Breast epithelium (tissue), 4 donors: ENCODE measurements at regions not wholly inside any gene's neighbourhood (a gene's known extent, or its start where the extent isn't known, plus 50 kb on each side); places are given as distances from the start of the nearest gene placed in this dataset.

Source experiments
- DNase-seq, 2 donors: peaks; one replicate each; pipeline ENCODE4 v3.0.0-alpha.2; 2019; ENCODE audit warnings: low spot score in 2 of 2
- H3K27ac ChIP-seq, 2 donors: fragments of 200-600 bp; sonication (generic) in 1 of 2; one replicate each; pipeline ENCODE4 v1.5.1; 2016 to 2019; ENCODE audit warnings: mild to moderate bottlenecking in 1 of 2
- H3K27me3 ChIP-seq, 2 donors: fragments of 200-600 bp; sonication (generic) in 1 of 2; one replicate each; pipeline versions ENCODE4 v1.5.1 to v1.6.0; 2017 to 2019; ENCODE audit warnings: control low read depth in 1 of 2, mild to moderate bottlenecking in 1 of 2
- H3K36me3 ChIP-seq: fragments of 200-600 bp; one replicate; pipeline ENCODE4 v1.5.1; 2019
- H3K4me1 ChIP-seq, 2 donors: fragments of 200-600 bp; sonication (generic); one replicate each; pipeline ENCODE4 v1.5.1; 2016 to 2019; ENCODE audit warnings: control low read depth in 1 of 2
- H3K4me3 ChIP-seq, 3 donors: fragments of 200-600 bp; sonication (generic); 1 replicate in 2 of 3; 2 replicates in 1 of 3; pipeline ENCODE4 v1.5.1; 2016 to 2019; ENCODE audit warnings: mild to moderate bottlenecking in 3 of 3, moderate library complexity in 2 of 3
- H3K9me3 ChIP-seq, 2 donors: fragments of 200-600 bp; sonication (generic) in 1 of 2; one replicate each; pipeline ENCODE4 v1.5.1; 2016 to 2019; ENCODE audit warnings: control low read depth in 1 of 2
- POLR2A ChIP-seq: fragments of 450-650 bp; IDR thresholded peaks from one replicate; pipeline ENCODE4 v1.6.1; 2016; ENCODE audit warnings: antibody characterized with exemption, mild to moderate bottlenecking, moderate library complexity
- POLR2AphosphoS5 ChIP-seq, 3 donors: sonication (generic); formaldehyde crosslinking; IDR thresholded peaks; one replicate each; pipeline ENCODE4 v1.6.1; 2017; ENCODE audit warnings: antibody characterized with exemption in 3 of 3
- intact Hi-C: fragments of 100-400 bp; cut with DNase I; formaldehyde crosslinking; loops from one replicate; pipeline ENCODE4 v1.15.1; 2023; ENCODE audit warnings: low total_unique reads
- TF ChIP-seq, protein P1 (sequence below), 3 donors: fragments of 450-650 bp; IDR thresholded peaks; one replicate each; pipeline ENCODE4 v1.5.1; 2016 to 2017; ENCODE audit warnings: antibody characterized with exemption in 3 of 3, mild to moderate bottlenecking in 3 of 3, moderate library complexity in 3 of 3

DNA sequence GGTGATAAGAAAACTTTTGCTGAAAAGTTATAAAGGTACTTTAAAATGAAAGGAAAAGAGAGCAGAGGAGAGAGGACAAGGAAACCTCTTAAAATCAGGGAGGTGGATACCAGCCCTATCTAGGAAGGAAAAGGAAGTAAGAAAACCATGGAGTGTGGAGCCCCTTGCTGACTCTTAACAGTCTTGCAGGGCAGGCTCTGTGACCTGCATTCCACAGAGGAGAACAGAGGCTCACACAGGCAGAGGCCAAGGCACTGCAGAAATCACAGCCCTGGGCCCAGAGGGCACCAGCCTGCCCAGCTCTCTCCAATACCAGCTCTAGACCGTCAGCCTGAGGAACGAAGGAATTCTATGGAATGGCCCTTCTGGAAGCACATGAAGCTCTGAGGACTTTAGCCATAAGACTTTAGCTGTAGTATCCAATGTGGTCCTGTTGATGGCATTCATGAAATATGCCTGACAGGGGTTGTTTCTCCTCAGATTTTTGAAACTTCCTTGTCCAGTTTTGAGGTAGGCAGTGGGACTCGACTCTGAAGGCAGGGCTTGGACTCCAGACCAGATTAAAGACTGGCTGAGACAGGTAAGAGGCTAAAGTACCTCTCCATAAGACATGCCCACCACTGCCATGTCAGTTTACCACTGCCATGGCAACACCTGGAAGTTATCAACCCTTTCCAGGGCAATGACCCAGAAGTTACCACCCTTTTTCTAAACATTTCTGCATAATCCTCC is 216.3 kb downstream of the ANAPC1 start:
- DNase-seq: no peak
- Histone ChIP-seq H3K36me3 (no peaks in the 10 kb centered on the region), H3K27me3 (no peaks in the 10 kb centered on the region), H3K4me1 (no peaks in the 10 kb centered on the region), H3K4me3 (no peak overlapping the region), H3K9me3 (no peaks in the 10 kb centered on the region), H3K27ac (no peak overlapping the region)
- TF ChIP-seq, protein P1, sequence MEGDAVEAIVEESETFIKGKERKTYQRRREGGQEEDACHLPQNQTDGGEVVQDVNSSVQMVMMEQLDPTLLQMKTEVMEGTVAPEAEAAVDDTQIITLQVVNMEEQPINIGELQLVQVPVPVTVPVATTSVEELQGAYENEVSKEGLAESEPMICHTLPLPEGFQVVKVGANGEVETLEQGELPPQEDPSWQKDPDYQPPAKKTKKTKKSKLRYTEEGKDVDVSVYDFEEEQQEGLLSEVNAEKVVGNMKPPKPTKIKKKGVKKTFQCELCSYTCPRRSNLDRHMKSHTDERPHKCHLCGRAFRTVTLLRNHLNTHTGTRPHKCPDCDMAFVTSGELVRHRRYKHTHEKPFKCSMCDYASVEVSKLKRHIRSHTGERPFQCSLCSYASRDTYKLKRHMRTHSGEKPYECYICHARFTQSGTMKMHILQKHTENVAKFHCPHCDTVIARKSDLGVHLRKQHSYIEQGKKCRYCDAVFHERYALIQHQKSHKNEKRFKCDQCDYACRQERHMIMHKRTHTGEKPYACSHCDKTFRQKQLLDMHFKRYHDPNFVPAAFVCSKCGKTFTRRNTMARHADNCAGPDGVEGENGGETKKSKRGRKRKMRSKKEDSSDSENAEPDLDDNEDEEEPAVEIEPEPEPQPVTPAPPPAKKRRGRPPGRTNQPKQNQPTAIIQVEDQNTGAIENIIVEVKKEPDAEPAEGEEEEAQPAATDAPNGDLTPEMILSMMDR (IDR thresholded peaks at IDR 0.05): peak in 1 of 3 donors; percentile 33
- TF ChIP-seq POLR2A: no peak
- intact Hi-C loops: no loop called here

DNA sequence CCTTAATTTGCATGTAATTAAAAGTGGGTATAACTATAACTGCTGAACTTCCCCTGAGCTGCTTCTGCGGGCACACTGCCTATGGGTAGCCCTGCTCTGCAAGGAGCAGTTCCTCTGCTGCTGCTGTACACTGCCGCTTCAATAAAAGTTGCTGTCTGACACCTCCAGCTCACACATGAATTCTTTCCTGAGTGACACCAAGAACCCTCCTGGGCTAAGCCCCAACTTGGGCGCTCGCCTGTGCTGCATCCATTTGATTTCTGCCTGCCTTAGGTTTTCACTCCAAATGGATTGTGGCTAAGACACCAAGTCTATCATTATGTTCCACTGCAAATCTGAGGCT is 215.7 kb downstream of the ANAPC1 start:
- H3K36me3 ChIP-seq: no peaks in the 10 kb centered on the region
- intact Hi-C loops: no loop called here
- TF ChIP-seq POLR2A (no peak), POLR2AphosphoS5 (IDR thresholded peaks at IDR 0.05) (no peak)
- no peaks in the 10 kb centered on the region for H3K27me3 ChIP-seq
- no peak for DNase-seq
- H3K27ac ChIP-seq: no peak overlapping the region
- H3K4me3 ChIP-seq: no peak overlapping the region
- no peaks in the 10 kb centered on the region for H3K9me3 ChIP-seq
- no peaks in the 10 kb centered on the region for H3K4me1 ChIP-seq

DNA sequence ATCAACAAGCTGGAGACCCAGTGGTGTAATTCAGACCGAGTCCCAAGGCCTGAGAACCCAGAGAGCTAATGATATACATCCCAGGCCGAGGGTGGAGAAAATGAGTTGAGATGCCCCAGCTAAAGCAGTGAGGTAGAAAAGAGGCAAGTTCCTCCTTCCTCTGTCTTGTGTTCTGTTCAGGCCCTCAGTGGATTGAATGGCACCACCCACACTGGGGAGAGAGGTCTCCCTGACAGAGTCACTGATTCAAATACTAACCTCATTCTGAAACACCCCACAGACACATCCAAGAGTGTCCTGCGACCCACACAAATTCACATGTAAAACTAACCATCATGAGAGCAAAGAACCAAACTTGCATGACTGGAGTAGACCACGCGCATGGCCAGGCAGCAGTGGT is 215.3 kb downstream of the ANAPC1 start:
- Histone ChIP-seq H3K27ac (no peak overlapping the region), H3K27me3 (no peaks in the 10 kb centered on the region), H3K4me1 (no peaks in the 10 kb centered on the region), H3K4me3 (no peak overlapping the region), H3K9me3 (no peaks in the 10 kb centered on the region), H3K36me3 (no peaks in the 10 kb centered on the region)
- no peak for DNase-seq
- intact Hi-C loops: no loop called here
- TF ChIP-seq, protein P1 (IDR thresholded peaks at IDR 0.05): no peak
- TF ChIP-seq POLR2AphosphoS5 (IDR thresholded peaks at IDR 0.05) (no peak), POLR2A (no peak)

DNA sequence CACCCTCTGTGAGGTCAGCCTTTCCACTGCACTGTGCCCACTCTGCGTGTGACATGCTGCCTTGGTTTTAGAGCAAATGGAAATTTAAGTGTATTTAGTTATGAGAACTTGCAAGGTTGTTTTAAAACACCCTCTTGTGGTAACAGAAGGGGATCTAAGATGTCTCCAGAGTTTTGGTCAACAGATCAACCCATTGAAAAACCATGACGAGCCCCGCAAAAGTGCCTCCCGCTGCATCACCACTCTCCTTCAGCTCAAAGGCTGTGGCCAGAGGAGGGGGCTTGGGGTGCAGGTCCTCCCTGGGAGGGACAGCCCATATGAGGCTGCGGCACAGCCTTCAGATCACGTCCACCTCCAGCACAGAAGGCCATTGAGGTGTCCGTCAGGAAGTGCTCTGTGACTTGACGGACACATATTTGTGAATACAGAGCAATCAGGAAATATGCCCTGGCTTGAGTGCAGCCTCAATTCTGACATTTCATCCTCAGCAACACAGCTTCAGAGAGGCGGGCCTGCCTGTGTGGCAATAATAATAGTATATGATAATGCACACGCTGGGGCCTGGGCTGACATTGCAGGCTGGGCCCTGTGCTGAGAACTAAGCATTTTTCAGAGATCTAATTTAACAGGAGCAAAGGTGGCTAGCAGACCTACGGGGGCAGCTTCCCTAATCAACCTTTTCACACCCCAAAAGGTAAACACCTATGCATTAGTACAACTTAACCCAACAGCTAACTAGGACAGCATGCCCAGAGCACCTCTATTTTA is 213.9 kb downstream of the ANAPC1 start:
- no peaks in the 10 kb centered on the region for H3K36me3 ChIP-seq
- no peaks in the 10 kb centered on the region for H3K27me3 ChIP-seq
- intact Hi-C loops: no loop called here
- H3K4me3 ChIP-seq: no peak overlapping the region
- TF ChIP-seq POLR2A: no peak
- TF ChIP-seq, protein P1 (IDR thresholded peaks at IDR 0.05): no peak
- TF ChIP-seq POLR2AphosphoS5 (IDR thresholded peaks at IDR 0.05): no peak
- H3K9me3 ChIP-seq: no peaks in the 10 kb centered on the region
- no peak overlapping the region for H3K27ac ChIP-seq
- no peaks in the 10 kb centered on the region for H3K4me1 ChIP-seq
- no peak for DNase-seq

DNA sequence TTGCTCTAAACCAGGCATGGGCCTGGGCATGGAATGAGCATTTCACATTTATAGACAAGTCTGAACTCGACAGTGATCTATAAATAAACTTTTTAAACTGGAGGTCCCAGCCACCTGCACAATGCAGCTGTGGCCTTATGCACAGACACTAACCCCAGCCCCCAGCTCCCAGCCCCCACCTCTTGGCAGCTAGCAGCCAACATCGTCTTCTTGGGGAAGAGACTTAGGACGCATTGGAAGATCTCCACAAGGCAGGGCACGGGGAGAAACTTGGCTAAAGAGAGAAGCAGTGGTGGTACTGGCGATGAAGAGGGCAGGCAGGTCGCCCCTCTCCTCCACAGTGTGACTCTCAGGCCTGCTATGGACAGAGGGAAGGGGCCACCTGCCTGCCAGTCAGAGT is 213.2 kb downstream of the ANAPC1 start:
- Histone ChIP-seq H3K36me3 (no peaks in the 10 kb centered on the region), H3K4me3 (no peak overlapping the region), H3K9me3 (no peaks in the 10 kb centered on the region), H3K27ac (peak overlapping the region in 1 of 2 donors; percentile 58), H3K27me3 (no peaks in the 10 kb centered on the region), H3K4me1 (no peaks in the 10 kb centered on the region)
- TF ChIP-seq, protein P1 (IDR thresholded peaks at IDR 0.05): no peak
- TF ChIP-seq POLR2A: no peak
- TF ChIP-seq POLR2AphosphoS5 (IDR thresholded peaks at IDR 0.05): no peak
- intact Hi-C loops: no loop called here
- DNase-seq: no peak
